ENCODE measurements at regions not wholly inside any gene's neighbourhood (a gene's known extent, or its start where the extent isn't known, plus 50 kb on each side); places are given as distances from the start of the nearest gene placed in this dataset.

DNA sequence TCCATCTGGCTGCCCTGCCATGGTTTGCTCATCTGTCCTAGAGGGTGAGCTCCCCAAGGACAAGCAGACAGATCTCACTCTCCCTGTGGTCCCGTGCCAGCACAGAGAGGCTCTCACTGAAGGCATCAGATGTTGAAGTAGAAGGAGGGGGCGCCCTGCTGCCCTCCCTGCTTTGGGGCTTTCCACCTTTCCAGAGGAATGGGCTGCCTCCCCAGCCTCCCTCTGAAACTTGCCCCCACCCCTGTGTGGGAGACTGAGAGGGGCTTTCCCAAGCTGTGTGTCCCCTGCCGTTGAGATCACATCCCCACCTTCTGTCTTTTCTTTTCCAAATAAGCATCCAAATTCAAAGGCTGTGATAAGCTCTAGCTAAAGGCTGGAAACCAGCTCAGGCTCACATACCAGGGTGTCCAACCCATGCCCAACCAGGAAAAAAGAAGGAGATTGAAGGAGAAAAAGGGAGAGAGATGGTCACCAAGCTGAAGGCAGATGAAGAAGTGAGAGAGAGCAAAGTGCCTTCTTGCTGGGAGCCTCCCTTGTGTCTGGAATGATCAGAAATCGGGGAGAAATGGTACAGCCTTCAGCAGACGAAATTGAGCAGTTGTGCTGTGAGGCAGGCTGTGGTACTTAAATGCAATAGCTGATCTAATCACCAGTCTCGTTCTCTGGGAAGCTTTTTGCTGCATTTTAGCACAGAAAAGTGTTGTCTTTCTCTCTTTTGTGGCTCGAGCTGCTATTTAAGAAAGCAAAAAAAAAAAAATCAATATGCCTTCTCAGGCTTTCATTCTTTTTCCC lies 145.9 kb upstream of the LHX1 start:
- peaks cover 1% of the 10 kb centered on the region for H3K9me3 Mint-ChIP-seq (ENCODE audit: unreplicated experiment)
- H3K27ac Mint-ChIP-seq (ENCODE audit: unreplicated experiment) = no peak overlapping the region
- DNase-seq = no peak
- no peaks in the 10 kb centered on the region for H3K36me3 Mint-ChIP-seq (ENCODE audit: unreplicated experiment)
- no peak overlapping the region for H3K4me3 Mint-ChIP-seq (ENCODE audit: unreplicated experiment)
- H3K27me3 Mint-ChIP-seq (ENCODE audit: unreplicated experiment) = peaks cover 10% of the 10 kb centered on the region
- TF ChIP-seq CTCF (IDR thresholded peaks at IDR 0.05; ENCODE audit: partially characterized antibody, unreplicated experiment) = no peak
- H3K4me1 Mint-ChIP-seq (ENCODE audit: low read depth, unreplicated experiment) = peaks cover 7% of the 10 kb centered on the region

GRCh38 chr17:36791942-36792475 lies 145.3 kb upstream of the LHX1 start:
- Mint-ChIP-seq H3K4me3 (ENCODE audit: unreplicated experiment) (no peak overlapping the region), H3K27ac (ENCODE audit: unreplicated experiment) (no peak overlapping the region), H3K9me3 (ENCODE audit: unreplicated experiment) (no peaks in the 10 kb centered on the region), H3K4me1 (ENCODE audit: low read depth, unreplicated experiment) (peaks cover 7% of the 10 kb centered on the region), H3K27me3 (ENCODE audit: unreplicated experiment) (peaks cover 9% of the 10 kb centered on the region), H3K36me3 (ENCODE audit: unreplicated experiment) (no peaks in the 10 kb centered on the region)
- no peak for DNase-seq
- no peak for TF ChIP-seq CTCF (IDR thresholded peaks at IDR 0.05; ENCODE audit: partially characterized antibody, unreplicated experiment)

GRCh38 chr17:36792849-36793248 lies 144.4 kb upstream of the LHX1 start:
- H3K27me3 Mint-ChIP-seq (ENCODE audit: unreplicated experiment) = peaks cover 9% of the 10 kb centered on the region
- no peak overlapping the region for H3K4me3 Mint-ChIP-seq (ENCODE audit: unreplicated experiment)
- H3K36me3 Mint-ChIP-seq (ENCODE audit: unreplicated experiment) = no peaks in the 10 kb centered on the region
- no peak overlapping the region for H3K27ac Mint-ChIP-seq (ENCODE audit: unreplicated experiment)
- TF ChIP-seq CTCF (IDR thresholded peaks at IDR 0.05; ENCODE audit: partially characterized antibody, unreplicated experiment) = no peak
- H3K4me1 Mint-ChIP-seq (ENCODE audit: low read depth, unreplicated experiment) = peaks cover 7% of the 10 kb centered on the region
- H3K9me3 Mint-ChIP-seq (ENCODE audit: unreplicated experiment) = no peaks in the 10 kb centered on the region
- no peak for DNase-seq

DNA sequence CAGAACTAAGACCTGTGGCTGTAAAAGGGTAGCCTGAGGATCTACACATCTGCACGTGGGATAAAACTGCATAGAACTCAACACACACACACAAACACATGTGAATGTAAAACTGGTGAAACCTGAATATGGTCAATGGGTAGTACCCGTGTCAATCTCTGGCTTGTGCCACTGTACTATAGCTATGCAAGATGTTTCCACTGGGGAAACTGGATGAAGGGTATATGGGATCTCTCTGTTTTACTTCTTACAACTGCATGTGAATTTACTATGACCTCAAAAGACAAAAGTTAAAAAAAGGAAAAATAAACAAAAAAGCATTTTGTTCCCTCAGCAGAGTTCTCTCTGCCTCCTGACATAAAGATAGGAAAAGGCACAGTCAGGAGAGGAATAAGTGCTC lies 143.3 kb upstream of the LHX1 start:
- H3K27ac Mint-ChIP-seq (ENCODE audit: unreplicated experiment) = no peak overlapping the region
- no peaks in the 10 kb centered on the region for H3K9me3 Mint-ChIP-seq (ENCODE audit: unreplicated experiment)
- no peaks in the 10 kb centered on the region for H3K36me3 Mint-ChIP-seq (ENCODE audit: unreplicated experiment)
- H3K4me3 Mint-ChIP-seq (ENCODE audit: unreplicated experiment) = no peak overlapping the region
- TF ChIP-seq CTCF (IDR thresholded peaks at IDR 0.05; ENCODE audit: partially characterized antibody, unreplicated experiment) = no peak
- H3K27me3 Mint-ChIP-seq (ENCODE audit: unreplicated experiment) = peaks cover 9% of the 10 kb centered on the region
- peaks cover 7% of the 10 kb centered on the region for H3K4me1 Mint-ChIP-seq (ENCODE audit: low read depth, unreplicated experiment)
- no peak for DNase-seq

- H3K9me3 Mint-ChIP-seq (ENCODE audit: unreplicated experiment) = peaks cover 6% of the 10 kb centered on the region
- no peak for TF ChIP-seq CTCF (IDR thresholded peaks at IDR 0.05; ENCODE audit: partially characterized antibody, unreplicated experiment)
- no peak overlapping the region for H3K27ac Mint-ChIP-seq (ENCODE audit: unreplicated experiment)
- peaks cover 3% of the 10 kb centered on the region for H3K4me1 Mint-ChIP-seq (ENCODE audit: low read depth, unreplicated experiment)
- DNase-seq = no peak
- peaks cover 5% of the 10 kb centered on the region for H3K36me3 Mint-ChIP-seq (ENCODE audit: unreplicated experiment)
- H3K27me3 Mint-ChIP-seq (ENCODE audit: unreplicated experiment) = peaks cover 18% of the 10 kb centered on the region
- no peak overlapping the region for H3K4me3 Mint-ChIP-seq (ENCODE audit: unreplicated experiment)
Measured at GRCh38 chr17:36807496-36808179, 129.6 kb upstream of the LHX1 start.

All from glutamatergic neuron (in vitro differentiated cells).